GM21381 (cell line): ENCODE measurements at regions not wholly inside any gene's neighbourhood (a gene's known extent, or its start where the extent isn't known, plus 50 kb on each side); places are given as distances from the start of the nearest gene placed in this dataset.

ENCODE experiments used
- ATAC-seq: cut with Tn5 transposase; IDR thresholded peaks from one replicate; pipeline ENCODE4 v1.9.1; 2021; ENCODE audit warnings: mild to moderate bottlenecking, moderate library complexity; ENCODE audit not compliant: unreplicated experiment

DNA sequence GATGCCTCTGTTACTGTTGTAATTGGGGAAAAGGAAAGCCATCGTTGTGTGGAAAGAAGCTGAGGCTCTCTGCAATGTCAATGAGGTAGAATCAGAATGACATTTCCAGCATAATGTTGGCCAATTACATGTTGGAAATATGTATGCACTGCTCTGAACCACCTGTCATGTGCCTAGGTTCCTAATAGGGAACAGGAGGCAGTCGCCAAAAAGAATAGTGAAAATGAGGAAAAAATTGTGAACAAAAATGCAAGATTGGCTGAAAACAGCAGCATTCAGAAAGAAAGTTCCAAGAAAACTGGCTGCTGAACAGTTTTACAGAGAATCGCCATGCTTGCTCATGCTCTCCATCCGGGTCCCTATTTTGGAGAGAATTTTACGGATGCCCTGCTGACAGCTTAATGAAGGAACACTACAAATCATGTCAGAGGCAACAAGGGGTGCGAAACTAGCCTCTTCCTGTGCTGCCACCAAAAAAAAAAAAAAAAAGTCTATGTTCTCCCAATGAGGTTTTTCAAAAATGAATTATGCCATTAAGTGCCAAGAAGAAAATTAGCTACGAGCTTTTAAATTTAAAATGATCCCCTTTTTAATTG lies 305.9 kb upstream of the ARRDC4 start:
- no peak for ATAC-seq

DNA sequence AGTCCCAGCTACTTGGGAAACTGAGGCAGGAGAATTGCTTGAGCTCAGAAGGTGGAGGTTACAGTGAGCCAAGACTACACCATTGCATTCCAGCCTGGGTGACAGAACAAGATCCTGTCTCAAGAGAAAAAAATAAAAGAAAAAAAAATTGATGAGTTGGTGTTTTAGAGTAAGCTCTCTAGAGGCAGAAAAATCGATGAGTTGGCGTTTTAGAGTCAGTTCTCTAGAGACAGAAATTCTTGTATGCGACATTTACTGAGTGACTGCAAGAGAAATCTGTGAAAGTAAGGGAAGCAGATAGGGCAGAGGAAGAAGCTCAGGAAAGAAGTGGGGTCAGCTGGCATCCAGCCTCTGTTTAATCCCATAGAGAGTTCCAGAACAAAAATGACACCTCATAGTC lies 298.7 kb upstream of the ARRDC4 start:
- no peak for ATAC-seq

DNA sequence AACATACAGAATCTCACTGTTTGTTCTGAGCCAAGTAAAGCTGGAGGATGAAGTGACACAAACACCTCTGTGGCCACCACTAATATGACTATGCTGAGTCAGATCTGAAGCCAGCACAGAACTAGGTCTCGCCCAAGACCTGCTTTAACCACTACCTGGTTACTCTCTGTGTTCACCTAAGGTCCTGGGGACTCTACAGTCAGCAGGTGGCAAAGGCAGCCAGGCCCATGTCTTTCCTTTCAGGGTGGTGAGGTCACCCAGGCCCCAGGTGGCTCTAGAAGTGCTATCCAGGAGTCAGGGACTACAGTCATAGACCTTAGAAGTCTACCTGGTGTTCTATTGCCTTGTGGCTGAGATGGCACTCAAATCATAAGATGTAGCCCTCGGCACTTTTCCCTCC lies 287.9 kb upstream of the ARRDC4 start:
- no peak for ATAC-seq

DNA sequence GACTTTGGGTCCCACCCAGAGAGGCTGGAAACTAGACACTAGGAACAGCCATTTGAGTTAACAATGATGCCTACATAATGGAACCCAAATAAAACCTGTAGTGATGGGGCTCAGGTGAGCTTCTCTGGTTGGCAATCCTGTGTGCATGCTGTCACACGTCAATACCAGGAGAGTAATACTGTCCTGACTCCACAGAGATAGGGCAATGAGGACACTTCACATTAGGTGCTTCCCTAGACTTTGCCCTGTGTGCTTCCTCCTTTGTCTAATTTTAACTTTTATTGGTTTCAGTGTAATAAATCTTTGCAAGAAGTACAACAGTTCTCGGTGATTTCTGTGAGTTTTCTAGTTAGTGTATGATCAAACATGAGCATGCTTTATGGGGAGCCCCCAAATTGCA lies 281.8 kb upstream of the ARRDC4 start:
- no peak for ATAC-seq

DNA sequence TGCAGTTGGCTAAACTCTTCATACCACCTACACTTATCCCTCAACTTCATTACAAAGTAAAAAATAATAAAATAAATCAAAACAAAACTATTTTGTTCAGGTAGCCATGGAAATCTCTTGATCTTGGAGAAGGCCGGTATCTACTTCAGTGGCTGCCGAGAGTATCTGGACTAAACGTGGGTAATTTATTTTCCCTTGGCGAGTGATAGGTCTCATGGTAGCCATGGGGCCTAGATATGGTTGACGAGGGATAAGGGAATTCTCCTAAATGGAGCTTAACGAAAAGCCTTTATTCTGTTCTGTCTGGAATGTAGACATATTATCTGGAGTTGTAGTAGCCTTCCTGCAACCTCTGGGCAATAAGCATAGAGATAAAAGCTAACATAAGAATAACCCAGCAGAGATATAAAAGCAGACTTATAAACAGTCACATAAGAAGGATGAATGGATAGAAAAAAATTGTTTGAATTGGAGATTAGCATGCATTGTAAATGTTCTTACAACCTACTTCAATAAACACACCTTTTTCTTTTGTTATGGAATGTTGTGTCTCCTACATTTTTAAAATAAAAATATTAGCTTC lies 281.3 kb upstream of the ARRDC4 start:
- no peak for ATAC-seq

DNA sequence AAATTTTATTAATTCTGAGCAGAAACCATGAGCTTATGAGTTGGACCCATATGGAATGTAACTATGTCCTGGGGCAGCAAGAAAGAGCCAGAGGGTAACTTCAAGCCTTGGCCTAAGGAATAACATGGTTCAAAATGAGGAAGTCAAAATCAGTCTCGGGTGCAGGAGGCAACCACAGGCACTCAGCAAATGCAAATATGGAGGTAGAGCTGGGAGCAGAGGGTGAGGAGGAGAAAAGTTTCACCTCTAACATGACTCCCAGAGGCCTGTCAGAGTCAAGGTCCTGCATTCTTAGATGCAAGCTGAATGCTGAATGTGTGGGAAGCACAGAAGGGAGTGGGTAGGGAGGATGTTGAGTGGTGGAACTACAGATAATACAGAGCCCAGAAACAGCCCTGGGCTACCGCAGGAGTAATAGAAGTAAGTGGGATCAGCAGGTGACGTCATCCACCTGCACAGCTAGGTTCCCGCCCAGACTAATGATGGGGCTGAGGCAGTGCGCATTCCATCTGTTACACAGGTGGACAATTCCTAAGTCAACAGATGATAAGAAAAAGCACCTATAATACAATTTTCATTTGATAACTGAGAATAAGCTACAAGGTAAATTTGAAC lies 279.8 kb upstream of the ARRDC4 start:
- no peak for ATAC-seq

DNA sequence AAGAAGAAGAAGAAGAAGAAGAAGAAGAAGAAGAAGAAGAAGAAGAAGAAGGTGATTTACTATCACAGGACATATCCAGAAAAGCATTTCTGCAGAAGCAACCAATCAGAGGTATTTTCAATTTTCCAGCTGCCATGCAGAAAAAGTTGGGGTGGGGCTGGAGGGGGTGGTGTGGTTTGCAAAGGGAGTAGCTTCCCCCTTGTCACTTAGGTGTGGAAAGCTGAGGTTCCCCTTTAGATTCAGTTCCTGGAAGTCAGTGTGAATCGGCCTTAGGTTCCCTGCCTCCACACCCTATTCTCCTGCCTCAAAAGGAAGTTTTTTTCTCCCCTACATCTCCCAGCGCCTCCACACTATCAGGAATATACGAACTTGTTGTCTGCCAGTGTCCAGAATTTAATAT lies 276.7 kb upstream of the ARRDC4 start:
- ATAC-seq, result no peak

DNA sequence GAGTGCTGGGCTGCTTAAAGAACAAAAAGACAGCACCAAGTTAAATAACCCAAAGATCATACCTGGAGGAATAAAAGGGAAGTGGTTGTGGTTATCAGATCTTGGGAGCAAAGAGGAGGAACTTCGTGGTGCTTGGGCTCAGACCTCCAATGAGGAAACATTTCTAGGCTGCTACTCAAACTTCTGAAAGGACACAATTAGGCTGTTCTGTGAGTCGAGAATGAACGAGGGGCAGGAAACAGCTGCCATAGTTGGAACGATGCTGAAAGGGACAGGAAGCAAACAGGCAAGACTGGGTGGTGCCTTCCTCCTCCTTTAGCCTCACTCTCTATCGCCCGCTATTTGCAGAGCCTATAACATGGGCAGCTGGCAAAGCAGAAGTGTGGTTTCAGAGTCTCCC lies 276.3 kb upstream of the ARRDC4 start:
- no peak for ATAC-seq

DNA sequence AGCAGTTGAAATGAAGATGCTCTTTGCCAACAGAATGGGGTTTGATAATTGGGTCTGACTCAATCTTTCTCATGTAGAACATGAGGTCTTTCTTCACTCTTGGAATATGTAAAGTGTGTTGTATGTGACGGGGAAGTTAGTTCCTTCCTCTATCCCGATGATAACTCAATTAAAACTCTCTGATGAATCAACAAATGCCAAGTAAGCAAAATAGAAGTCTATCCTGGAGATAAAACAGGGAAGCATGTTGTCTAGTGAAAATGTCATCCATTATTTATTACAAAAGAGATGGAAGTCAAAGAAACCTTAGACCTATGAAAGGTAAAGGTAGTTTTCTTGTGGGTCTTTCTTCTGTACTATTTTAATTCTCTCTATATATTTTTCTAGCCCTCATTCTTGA lies 274.2 kb upstream of the ARRDC4 start:
- no peak for ATAC-seq

DNA sequence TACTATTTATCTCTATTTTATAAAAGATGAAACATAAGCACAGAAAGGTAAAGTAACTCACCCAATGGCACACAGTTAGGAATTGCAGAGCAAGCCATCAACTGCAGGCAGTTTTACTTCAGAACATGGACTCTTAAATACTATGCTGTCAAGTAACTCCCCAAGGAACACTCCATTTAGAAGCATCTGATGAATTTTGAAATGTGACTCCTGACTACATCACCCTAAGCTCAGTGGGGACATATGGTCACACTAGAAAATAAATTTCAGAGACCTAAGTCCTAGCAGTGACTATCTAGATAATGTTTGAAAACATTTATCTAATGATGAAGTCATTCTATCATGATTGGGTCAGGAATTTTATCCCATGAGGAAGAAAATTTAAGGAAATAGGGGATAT lies 272.8 kb upstream of the ARRDC4 start:
- ATAC-seq, result no peak

DNA sequence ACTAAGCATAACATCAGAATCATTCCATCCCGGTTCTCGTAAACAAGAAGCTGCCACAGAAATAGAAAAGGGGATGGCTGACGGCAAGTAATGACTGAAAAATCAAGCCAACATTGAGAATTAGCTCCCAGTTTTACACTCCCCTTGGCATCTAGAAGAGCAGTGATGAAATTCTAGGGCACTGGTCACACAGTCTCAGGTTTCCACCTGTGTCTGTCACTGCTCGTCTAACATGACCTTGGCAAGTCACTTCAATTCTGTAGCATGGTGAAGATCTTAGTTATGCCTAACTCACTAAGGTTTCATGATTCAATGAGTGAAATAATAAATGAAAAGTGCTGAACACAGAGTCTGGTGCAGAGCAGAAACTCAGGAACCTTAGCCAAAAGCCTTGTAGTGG lies 272.3 kb upstream of the ARRDC4 start:
- no peak for ATAC-seq

DNA sequence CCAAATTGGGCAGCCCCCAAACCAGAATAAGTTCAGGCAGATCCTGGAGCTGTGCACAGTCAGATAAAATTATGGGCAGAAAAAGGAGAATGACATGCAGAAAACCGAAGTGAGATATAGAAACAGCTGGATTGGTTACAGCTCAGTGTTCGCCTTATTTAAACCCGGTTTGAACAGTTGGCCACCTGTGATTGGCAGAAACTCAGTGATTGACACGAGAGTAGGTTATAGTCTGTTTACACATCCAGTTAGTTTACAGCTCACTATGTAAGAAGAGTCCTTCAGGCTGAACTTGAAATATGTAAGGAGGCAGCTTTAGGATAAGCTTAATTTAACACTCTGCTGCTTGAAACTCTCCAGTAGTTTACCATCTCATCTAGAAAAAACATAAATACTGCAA lies 271.6 kb upstream of the ARRDC4 start:
- no peak for ATAC-seq

DNA sequence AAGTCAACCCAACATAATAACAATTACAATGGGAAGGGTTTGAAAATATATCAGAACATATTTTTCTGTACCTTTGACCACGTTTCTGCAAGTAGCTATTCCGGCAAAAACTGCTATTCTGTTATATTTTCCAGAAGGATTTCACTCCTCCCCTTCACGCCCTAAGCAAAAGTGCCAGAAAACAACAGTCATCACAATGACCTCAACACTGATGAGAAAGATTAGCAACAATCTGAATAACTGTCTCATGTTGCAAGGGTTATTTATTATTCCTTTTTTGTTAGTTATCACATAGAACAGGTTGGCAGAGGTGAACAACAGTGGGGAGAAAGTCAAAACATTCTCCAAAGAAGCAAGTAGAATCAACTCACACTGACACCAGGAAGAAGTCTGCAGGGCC lies 269.4 kb upstream of the ARRDC4 start:
- ATAC-seq, result no peak

DNA sequence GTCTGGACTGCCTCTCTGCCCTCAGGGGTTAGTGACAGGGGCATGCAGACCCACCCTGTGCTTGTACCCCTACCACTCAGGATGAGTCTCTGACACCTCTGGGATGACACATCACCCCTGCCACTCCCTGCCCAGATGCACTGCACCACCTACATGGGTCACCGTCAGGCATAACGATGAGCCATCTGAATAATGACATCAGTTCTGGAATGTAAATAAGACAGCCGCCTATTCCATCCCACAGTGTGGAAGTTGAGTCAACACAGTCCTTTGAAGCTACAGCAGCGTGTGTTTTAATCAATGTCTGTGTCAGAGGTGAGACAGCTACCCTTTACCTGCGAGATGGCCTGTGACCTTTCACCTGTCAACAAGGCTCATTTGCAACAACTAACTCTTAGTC lies 268.7 kb upstream of the ARRDC4 start:
- ATAC-seq, result no peak

DNA sequence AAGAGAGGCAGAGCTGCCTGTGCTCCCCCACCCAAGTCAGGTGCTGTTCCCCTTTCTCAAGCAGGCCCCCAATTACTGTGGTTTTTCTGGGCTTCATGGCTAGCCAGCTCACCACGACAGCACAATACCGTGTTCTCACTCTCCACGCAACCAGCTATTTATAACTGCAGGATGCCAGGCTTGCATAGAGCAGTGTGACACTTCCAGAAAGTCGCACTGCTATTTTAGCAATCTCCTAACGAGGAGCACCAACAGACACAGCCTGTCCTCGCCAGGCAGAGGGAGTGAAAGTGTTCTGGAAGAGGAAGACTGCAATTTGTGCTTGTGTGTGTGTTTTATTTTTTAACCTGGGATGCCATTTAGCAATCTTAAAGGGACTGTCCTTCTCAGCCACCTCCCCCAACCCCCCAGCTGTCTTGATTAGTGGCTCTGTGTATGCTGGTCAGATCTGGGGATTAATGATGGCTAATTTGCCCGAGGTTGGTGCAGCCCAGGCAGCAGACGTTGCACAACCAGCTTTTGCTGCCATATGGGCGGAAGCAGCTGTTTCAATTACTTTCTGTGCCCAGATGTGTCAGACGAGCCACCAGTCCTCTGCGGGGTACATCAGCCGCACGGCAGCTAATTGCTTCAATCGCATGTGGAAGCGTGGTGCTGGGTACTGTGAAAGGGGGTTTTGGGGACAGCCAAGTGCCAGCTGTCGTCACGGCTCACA lies 268.0 kb upstream of the ARRDC4 start:
- no peak for ATAC-seq

DNA sequence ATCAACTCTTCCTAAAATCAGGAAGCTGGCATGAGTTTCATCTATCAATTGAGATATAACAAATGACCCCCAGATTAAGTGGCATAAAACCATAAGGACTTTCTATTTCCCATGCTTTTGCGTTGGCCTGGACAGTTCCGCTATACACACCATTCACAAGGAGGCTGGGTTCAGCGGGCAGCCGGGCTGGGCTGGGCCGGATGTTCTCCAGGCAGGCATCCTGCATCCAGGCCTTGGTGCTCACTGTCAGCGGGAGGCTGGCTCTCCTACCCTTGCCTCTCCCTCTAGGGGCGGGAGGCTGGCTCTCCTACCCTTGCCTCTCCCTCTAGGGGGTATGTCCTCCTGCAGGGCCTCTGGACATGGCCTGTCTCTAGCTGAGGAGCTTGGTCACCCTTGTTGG lies 266.0 kb upstream of the ARRDC4 start:
- ATAC-seq, result no peak

DNA sequence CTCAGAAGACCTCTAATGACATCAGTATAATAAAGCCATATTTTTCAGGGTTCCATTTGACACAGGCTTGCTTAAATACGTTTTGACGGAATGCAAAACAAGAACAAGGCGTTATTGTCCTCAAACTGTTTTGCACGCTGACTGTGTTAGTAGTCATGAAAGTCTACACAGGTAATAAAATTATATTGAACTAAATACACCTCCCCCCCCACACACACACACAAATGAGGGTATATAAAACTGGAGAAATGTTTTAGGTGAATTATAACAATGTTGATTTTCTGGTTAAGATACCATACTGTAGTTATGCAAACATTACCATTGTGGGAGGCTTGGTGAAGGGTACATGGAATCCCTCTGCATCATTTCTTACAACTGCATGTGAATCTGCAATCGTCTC lies 257.1 kb upstream of the ARRDC4 start:
- ATAC-seq, result no peak

DNA sequence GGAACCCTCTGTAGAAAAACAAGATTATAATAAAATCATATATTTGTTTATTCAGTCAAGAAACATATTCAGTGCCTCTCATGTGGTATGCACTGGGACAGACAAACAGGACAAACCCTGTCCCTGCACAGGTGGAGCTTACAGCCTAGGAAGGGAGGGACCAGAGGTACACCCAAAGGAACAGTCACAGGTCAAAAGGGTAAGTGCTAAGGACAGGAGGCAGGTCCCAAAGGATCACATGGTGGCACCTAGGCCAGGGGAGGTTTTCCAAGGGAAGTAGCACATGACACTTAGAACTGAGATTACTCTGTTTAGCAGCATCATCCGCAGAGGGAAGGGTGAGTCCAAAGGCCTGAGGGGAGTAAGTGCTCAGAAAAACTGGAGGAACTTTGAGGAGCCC lies 254.4 kb upstream of the ARRDC4 start:
- ATAC-seq, result no peak

DNA sequence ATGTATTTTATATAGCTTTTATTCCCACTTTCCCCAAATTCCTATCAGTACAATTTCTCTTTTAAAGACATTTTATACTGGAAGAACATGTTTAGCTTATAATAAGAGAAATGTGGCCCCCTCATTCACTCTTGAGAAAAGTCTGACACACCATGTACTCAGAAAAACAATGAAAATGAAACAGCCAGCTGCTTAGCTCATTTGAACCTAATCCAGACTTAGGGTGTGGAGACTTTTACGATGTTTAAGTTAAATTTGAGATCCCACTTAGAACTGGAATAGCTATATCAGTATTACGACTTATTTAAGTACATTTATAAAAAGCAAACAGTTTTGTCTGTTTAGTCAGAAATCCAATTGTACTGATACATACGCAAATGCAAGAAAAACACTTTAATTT lies 252.3 kb upstream of the ARRDC4 start:
- ATAC-seq, result no peak

DNA sequence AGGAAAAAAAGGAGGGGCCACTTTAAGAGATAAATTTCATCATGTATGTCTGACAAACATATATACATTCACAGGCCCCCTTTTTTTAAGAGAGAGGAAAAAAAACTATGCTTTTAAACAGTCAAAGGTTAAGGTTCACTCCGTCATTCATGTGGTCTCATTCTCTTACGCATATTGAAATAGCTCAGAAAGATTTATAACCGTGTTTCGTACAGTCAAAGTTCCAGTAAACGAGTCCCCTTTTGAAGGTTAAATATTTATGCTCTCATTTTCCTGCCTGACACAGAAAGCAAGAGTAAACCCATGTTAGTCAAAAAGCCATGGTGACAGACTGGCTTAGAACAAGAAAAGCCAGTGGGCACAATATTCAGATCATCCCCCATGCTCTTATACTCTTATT lies 248.0 kb upstream of the ARRDC4 start:
- no peak for ATAC-seq

DNA sequence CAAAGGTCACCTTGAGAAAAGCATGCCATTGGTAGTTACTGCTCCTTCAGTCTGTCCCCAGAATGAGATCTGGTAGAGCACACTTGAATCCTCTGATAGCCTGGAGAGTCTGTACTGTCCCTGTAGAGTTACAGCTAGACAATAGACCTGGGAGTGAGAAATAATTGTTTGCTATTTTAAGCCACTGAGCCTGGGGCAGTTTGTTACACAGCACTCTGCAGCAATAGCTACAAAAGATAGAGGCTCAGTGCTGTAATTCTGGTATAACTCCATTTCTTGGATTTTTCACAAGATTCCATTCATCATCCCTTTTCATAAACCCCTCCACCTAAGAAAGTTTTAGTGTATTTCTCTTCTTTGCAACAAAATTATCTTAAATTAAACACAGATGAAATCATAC lies 242.7 kb upstream of the ARRDC4 start:
- ATAC-seq, result no peak

DNA sequence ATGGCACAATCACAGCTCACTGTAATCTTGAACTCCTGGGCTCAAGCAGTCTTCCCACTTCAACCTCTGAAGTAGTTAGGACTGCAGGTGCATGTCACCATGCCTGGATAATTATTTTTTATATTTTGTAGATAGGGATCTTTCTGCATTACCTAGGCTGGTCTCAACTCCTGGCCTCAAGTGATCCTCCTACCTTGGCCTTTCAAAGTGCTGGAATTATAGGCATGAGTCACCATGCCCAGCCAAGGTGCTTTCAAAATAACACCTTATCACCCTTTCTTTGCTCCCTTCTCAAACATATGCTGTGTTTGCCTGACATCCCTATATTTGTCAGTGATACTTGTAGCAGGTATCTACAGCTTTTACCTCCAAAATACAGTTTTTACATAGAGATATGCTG lies 242.0 kb upstream of the ARRDC4 start:
- no peak for ATAC-seq
